ENCODE measurements at regions not wholly inside any gene's neighbourhood (a gene's known extent, or its start where the extent isn't known, plus 50 kb on each side); places are given as distances from the start of the nearest gene placed in this dataset.

DNA sequence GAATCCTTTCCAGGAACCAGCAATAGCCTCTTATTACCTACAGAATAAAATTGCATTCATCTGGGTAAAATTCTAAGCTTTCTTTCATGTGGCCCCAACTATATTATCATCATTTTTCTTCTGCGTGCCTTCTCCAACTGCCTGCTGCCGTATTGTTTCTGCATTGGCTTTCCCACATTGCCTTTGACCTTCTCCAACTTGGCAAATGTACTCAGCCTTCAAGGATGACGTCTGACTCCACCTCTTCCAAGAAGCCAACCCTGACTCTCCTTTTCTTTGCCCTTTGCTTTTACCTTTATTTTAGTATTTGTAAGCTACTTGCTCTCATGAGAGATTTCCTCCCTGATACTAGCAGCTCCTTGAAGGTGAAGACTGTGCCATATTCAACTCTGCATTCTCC lies 200.4 kb upstream of the FAM9B start:
- ATAC-seq (no peak), DNase-seq (no peak)
- intact Hi-C loops (cut with DNase I, micrococcal nuclease), result no loop called here
- H3K9me3 ChIP-seq, result no peaks in the 10 kb centered on the region
- TF ChIP-seq, protein P1, sequence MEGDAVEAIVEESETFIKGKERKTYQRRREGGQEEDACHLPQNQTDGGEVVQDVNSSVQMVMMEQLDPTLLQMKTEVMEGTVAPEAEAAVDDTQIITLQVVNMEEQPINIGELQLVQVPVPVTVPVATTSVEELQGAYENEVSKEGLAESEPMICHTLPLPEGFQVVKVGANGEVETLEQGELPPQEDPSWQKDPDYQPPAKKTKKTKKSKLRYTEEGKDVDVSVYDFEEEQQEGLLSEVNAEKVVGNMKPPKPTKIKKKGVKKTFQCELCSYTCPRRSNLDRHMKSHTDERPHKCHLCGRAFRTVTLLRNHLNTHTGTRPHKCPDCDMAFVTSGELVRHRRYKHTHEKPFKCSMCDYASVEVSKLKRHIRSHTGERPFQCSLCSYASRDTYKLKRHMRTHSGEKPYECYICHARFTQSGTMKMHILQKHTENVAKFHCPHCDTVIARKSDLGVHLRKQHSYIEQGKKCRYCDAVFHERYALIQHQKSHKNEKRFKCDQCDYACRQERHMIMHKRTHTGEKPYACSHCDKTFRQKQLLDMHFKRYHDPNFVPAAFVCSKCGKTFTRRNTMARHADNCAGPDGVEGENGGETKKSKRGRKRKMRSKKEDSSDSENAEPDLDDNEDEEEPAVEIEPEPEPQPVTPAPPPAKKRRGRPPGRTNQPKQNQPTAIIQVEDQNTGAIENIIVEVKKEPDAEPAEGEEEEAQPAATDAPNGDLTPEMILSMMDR (IDR thresholded peaks at IDR 0.05), result no peak
- no peaks in the 10 kb centered on the region for H3K36me3 ChIP-seq (ENCODE audit: low read depth)
- H3K4me3 ChIP-seq, result no peak overlapping the region
- no peaks in the 10 kb centered on the region for H3K4me1 ChIP-seq (ENCODE audit: low read depth)

DNA sequence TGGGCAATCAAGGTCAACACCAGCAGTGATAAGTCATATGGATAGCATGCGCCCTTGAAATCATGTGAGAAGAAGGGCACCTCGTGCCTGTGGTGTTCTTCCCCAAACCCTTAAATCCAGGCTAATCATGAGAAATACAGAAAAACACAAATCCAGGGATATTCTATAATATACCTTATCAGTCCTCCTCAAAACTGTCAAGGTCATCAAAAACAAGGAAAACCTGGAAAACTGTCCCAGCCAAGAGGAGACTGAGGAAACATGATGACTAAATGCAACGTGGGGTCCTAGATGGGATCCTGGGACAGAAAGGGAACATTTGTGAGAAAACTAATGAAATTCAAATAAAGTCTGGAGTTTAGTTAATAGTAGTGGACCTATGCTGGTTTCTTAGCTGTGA lies 201.8 kb upstream of the FAM9B start:
- intact Hi-C loops (cut with DNase I, micrococcal nuclease), result no loop called here
- Histone ChIP-seq H3K9me3 (no peaks in the 10 kb centered on the region), H3K4me3 (no peak overlapping the region), H3K36me3 (ENCODE audit: low read depth) (no peaks in the 10 kb centered on the region), H3K4me1 (ENCODE audit: low read depth) (no peaks in the 10 kb centered on the region)
- DNase-seq (no peak), ATAC-seq (no peak)
- TF ChIP-seq, protein P1 (IDR thresholded peaks at IDR 0.05), result no peak

DNA sequence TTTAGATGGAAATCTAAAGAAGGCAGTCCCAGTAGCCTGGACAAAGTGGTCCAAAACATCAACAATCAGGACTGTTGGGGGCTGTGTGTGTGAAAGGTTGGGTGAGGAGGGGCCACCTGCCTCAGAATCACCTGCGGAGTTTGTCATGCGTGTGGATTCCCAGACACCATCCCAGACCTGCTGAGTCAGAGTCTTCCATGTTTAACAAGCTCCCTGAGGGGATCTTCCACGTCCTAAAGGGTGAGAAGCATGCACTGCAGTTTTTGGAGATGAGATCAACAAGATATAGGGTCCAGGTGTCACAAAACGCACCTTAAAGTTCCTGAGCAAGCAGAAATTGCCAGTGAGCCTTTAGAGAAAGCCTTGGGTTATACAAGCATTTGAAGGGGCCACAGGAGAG lies 207.0 kb upstream of the FAM9B start:
- no peak for DNase-seq
- Histone ChIP-seq H3K4me3 (no peak overlapping the region), H3K36me3 (ENCODE audit: low read depth) (no peaks in the 10 kb centered on the region), H3K4me1 (ENCODE audit: low read depth) (no peaks in the 10 kb centered on the region), H3K9me3 (no peaks in the 10 kb centered on the region)
- ATAC-seq, result no peak
- TF ChIP-seq, protein P1 (IDR thresholded peaks at IDR 0.05), result no peak
- intact Hi-C loops (cut with DNase I, micrococcal nuclease), result no loop called here

DNA sequence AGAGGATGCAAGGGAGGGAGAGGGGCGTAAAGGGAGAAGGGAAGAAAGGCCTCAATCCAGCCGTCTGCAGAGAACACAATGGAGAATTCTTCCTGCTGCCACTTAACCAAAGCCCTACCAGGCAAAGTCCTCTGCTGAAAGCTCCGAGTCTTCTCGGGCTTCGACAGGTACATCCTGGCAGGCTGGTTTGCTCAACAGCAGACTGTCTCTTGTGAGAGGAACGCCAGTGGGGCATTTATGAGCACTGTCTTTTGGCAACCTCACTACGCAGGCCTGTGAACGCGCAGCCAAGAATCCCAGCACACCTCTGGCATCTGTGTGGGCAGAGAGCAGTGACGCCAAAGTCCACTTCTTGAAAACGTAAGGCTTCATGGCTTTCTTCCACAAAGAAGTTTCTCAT lies 207.5 kb upstream of the FAM9B start:
- no peaks in the 10 kb centered on the region for H3K9me3 ChIP-seq
- intact Hi-C loops (cut with DNase I, micrococcal nuclease), result no loop called here
- ATAC-seq (no peak), DNase-seq (no peak)
- no peaks in the 10 kb centered on the region for H3K36me3 ChIP-seq (ENCODE audit: low read depth)
- TF ChIP-seq, protein P1 (IDR thresholded peaks at IDR 0.05), result no peak
- no peak overlapping the region for H3K4me3 ChIP-seq
- no peaks in the 10 kb centered on the region for H3K4me1 ChIP-seq (ENCODE audit: low read depth)

DNA sequence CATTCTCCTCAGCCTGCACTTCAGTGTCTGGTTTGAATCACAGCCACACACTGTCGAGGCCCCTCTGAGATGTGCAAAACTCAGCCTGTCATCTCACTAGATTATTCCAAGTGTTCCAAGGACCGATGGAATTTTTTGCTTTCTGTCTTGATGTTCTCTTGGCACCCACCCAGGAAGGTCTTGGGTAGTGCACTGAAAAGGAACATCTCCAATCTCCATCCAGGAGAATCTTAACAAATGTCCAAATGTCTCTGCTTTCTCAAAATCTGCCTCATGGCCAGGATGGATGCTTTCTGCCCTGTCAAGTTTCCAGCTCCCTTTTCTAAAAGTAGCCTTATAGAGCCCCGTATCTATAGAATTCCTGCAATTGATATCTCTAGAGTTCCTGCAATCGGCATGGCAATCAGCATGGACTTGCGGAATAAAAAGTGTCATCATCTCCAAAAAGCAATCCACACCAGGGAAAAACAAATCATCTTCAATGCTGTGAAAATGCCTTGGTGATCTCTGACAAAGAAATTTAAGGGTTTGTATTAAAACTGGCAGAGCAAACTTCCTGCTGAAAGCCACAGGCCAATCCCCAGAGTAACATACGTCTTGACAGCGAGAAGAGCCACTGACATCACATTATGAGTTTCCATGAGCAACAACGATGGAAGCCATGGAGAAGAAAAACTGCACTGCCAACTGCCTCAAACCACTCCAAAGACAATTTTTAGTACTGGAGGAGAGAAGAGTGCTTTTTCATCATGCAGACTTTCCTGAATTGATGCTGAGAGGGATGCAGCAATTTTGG lies 215.3 kb upstream of the FAM9B start:
- ATAC-seq, result no peak
- H3K4me1 ChIP-seq (ENCODE audit: low read depth), result no peaks in the 10 kb centered on the region
- H3K4me3 ChIP-seq, result no peak overlapping the region
- TF ChIP-seq, protein P1 (IDR thresholded peaks at IDR 0.05), result no peak
- intact Hi-C loops (cut with DNase I, micrococcal nuclease), result no loop called here
- no peaks in the 10 kb centered on the region for H3K36me3 ChIP-seq (ENCODE audit: low read depth)
- no peak for DNase-seq
- H3K9me3 ChIP-seq, result no peaks in the 10 kb centered on the region

All from mucosa of descending colon (tissue), 3 donors.